Astrocyte of the spinal cord (primary cell): ENCODE measurements at regions not wholly inside any gene's neighbourhood (a gene's known extent, or its start where the extent isn't known, plus 50 kb on each side); places are given as distances from the start of the nearest gene placed in this dataset.

Experiments used
- DNase-seq: peaks from one replicate; pipeline ENCODE4 v3.0.0; 2011; ENCODE audit warnings: low read depth, low spot score
- H3K4me3 ChIP-seq: 2 replicates; pipeline ENCODE4 v1.5.1; 2011; ENCODE audit warnings: low read depth, mild to moderate bottlenecking, low read length, moderate library complexity
- CTCF ChIP-seq: IDR thresholded peaks from 2 replicates; pipeline ENCODE4 v1.5.1; 2012; ENCODE audit warnings: low read depth, mild to moderate bottlenecking, low read length, inconsistent platforms
- in situ Hi-C: cut with HindIII; loops from 2 replicates; pipeline ENCODE4 v1.10.0; 2017; ENCODE audit warnings: low sequenced_read_pairs

DNA sequence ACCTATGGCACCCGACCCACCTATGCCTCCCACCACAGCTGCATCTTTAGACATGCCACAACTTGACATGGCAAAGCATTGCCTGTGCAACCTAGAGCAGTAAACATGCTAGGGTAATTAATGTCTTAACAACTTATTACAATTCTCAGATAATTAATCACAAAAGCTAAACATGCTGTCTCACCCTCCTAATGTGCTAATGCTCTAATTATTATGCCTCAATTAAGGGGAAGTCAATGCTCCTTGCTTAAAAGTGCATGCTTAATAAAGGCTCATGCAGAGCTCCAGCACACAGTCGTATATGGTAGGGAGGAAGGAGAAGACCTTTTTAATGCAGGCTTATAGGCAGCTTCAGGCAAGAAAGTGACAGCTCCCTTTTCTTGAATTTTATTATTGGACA is 396.0 kb downstream of the SEC16B start:
- TF ChIP-seq CTCF: no peak
- in situ Hi-C loops: no loop called here
- DNase-seq: no peak
- no peak overlapping the region for H3K4me3 ChIP-seq

GRCh38 chr1:177571485-177572076 is 398.3 kb downstream of the SEC16B start:
- in situ Hi-C loops: no loop called here

GRCh38 chr1:177571076-177571475 is 398.8 kb downstream of the SEC16B start:
- DNase-seq: no peak
- no peak overlapping the region for H3K4me3 ChIP-seq
- no peak for TF ChIP-seq CTCF
- in situ Hi-C loops: no loop called here

More at GRCh38 chr1:177571485-177572076, 398.3 kb downstream of the SEC16B start:
- no peak for DNase-seq
- H3K4me3 ChIP-seq: no peak overlapping the region
- TF ChIP-seq CTCF: no peak

DNA sequence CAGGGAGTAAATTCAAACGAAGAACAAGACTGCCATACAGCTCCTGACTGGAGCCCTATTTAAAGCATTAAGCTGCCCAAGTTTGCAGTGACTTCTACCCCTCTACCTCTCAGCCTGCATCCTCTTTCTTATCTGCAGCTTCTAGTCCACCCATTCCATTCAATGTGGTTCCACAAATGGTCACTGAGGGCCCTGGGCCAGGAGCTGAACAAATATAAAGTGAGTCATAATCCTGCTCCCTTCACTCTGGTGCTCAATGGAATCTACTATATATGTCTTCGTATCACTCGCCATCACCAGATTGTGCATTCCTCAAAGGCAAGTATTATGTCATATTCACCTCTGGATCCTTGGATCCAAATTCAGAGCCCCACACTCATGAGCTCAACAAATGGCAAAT is 398.7 kb downstream of the BRINP2 start:
- no peak overlapping the region for H3K4me3 ChIP-seq
- in situ Hi-C loops: no loop called here
- DNase-seq: peak; percentile 56
- no peak for TF ChIP-seq CTCF

GRCh38 chr1:177568622-177569021 is 397.9 kb downstream of the BRINP2 start:
- TF ChIP-seq CTCF: no peak
- in situ Hi-C loops: no loop called here
- DNase-seq: no peak
- no peak overlapping the region for H3K4me3 ChIP-seq

DNA sequence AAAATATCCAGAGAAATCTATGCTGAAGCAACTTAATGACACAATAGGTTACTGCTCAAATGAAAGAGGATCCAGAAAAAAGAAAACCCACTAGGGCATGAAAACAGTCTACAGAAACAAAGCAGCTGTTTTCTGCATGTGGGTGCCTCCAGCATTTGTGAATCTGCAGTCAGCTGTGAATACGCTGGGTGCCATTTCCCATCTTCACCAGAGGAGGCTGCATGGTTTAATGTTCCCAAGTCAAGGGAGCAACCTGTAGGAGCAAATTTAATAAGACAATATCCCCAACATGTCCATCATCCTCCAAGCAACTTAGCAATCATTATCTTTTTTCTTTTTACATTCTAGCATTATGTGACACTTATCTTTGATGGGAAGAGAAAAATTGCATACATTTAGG is 396.6 kb downstream of the BRINP2 start:
- TF ChIP-seq CTCF: peak; percentile 50
- in situ Hi-C loops: no loop called here
- H3K4me3 ChIP-seq: no peak overlapping the region
- DNase-seq: no peak

DNA sequence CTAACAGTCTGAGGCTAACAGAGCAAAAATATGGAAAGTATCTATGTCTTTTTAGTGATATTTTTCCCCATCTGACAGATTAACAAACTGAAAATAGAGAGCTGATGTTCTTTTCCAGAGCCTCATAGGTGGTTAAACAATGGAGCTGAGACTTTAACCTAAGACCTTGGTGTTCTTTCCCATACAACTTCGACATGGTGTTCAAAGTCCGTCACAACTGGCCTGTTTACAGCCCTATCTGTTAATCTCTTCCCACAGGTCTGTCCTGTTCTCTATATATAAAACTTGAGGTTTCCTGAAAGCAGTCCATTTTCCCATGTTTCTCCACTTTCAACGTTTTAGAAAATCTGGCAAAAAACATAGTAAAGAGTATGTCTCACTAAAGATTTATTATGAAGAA is 395.7 kb downstream of the BRINP2 start:
- no peak for TF ChIP-seq CTCF
- in situ Hi-C loops: no loop called here
- no peak for DNase-seq
- no peak overlapping the region for H3K4me3 ChIP-seq
